GM18517 (cell line): ENCODE measurements at regions not wholly inside any gene's neighbourhood (a gene's known extent, or its start where the extent isn't known, plus 50 kb on each side); places are given as distances from the start of the nearest gene placed in this dataset.
"Not testable (repeated sequence)": the region's sequence is repeated elsewhere in the genome, so short reads cannot be mapped to it uniquely, and the experiment has no call there.

Experiments
- ATAC-seq: cut with Tn5 transposase; IDR thresholded peaks from one replicate; pipeline ENCODE4 v1.9.1; 2021; ENCODE audit warnings: mild to moderate bottlenecking, moderate library complexity; ENCODE audit not compliant: unreplicated experiment

- ATAC-seq: no peak
These were observed 156.1 kb upstream of the IRS4 start for GRCh38 chrX:108892501-108892900.

- no peak for ATAC-seq
These were observed 139.2 kb upstream of the IRS4 start for GRCh38 chrX:108875548-108875947.

- ATAC-seq: not testable (repeated sequence)
These were observed 106.7 kb upstream of the IRS4 start for GRCh38 chrX:108843039-108843438.

- ATAC-seq: no peak
These were observed 97.6 kb upstream of the IRS4 start for GRCh38 chrX:108833993-108834392.

GRCh38 chrX:108811891-108812290 lies 75.5 kb upstream of the IRS4 start:
- ATAC-seq: no peak

- no peak for ATAC-seq
These were observed 58.9 kb upstream of the IRS4 start for GRCh38 chrX:108795240-108795639.
